Peyer's patch (tissue), 4 donors: ENCODE measurements at regions not wholly inside any gene's neighbourhood (a gene's known extent, or its start where the extent isn't known, plus 50 kb on each side); places are given as distances from the start of the nearest gene placed in this dataset.

Source experiments
- DNase-seq, 3 donors: peaks; one replicate each; pipeline ENCODE4 v3.0.0-alpha.2; 2017 to 2019
- H3K27ac ChIP-seq, 4 donors: fragments of 200-600 bp; sonication (generic); one replicate each; pipeline ENCODE4 v1.5.1; 2016 to 2019
- H3K27me3 ChIP-seq, 2 donors: fragments of 200-600 bp; sonication (generic); one replicate each; pipeline ENCODE4 v1.5.1; 2019
- H3K36me3 ChIP-seq, 3 donors: fragments of 200-600 bp; sonication (generic); one replicate each; pipeline ENCODE4 v1.5.1; 2016 to 2019
- H3K4me1 ChIP-seq, 4 donors: fragments of 200-600 bp; sonication (generic); one replicate each; pipeline ENCODE4 v1.5.1; 2016 to 2019
- H3K4me3 ChIP-seq, 4 donors: fragments of 200-600 bp; sonication (generic); 1 replicate in 3 of 4; 2 replicates in 1 of 4; pipeline ENCODE4 v1.5.1; 2016 to 2019; ENCODE audit warnings: mild to moderate bottlenecking in 1 of 4
- H3K9me3 ChIP-seq, 4 donors: fragments of 200-600 bp; sonication (generic); one replicate each; pipeline ENCODE4 v1.5.1; 2016 to 2019; ENCODE audit warnings: mild to moderate bottlenecking in 1 of 4
- POLR2A ChIP-seq, 2 donors: fragments of 450-650 bp; IDR thresholded peaks; one replicate each; pipeline ENCODE4 v1.5.1; 2017; ENCODE audit warnings: antibody characterized with exemption in 2 of 2, mild to moderate bottlenecking in 2 of 2, moderate library complexity in 2 of 2
- TF ChIP-seq, protein P1 (sequence below), 6 experiments: fragments of 450-650 bp in 4 of 6; fragments of 200-600 bp in 2 of 6; sonication (generic) in 1 of 6; IDR thresholded peaks; one replicate each; pipeline ENCODE4 v1.5.1; 2017 to 2019; ENCODE audit warnings: antibody characterized with exemption in 6 of 6, mild to moderate bottlenecking in 3 of 6, moderate library complexity in 1 of 6

DNA sequence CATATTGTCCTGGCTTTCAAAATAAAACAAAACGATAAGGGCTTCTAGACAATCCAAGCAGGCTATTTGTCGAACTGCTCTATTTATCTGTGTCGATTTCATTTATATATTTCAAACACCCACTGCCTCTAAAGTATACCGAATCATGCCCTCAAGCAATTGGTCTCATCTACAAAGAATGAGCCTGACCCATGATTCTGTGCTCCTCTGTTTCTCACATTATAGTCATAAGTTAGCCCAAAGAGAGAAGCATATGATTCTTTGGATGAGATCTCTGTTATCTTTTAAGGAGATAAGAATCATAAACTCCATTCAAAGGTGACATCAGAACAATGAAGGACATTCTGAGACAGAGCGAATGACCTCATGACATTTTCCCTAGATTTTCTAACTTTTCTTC is 191.1 kb downstream of the MAP2K6 start:
- Histone ChIP-seq H3K27ac (no peak overlapping the region), H3K4me1 (peaks cover 0 to 11% (median 0%) of the 10 kb centered on the region in 4 donors), H3K4me3 (no peak overlapping the region), H3K9me3 (no peaks in the 10 kb centered on the region), H3K36me3 (no peaks in the 10 kb centered on the region), H3K27me3 (no peaks in the 10 kb centered on the region)
- no peak for DNase-seq
- TF ChIP-seq, protein P1, sequence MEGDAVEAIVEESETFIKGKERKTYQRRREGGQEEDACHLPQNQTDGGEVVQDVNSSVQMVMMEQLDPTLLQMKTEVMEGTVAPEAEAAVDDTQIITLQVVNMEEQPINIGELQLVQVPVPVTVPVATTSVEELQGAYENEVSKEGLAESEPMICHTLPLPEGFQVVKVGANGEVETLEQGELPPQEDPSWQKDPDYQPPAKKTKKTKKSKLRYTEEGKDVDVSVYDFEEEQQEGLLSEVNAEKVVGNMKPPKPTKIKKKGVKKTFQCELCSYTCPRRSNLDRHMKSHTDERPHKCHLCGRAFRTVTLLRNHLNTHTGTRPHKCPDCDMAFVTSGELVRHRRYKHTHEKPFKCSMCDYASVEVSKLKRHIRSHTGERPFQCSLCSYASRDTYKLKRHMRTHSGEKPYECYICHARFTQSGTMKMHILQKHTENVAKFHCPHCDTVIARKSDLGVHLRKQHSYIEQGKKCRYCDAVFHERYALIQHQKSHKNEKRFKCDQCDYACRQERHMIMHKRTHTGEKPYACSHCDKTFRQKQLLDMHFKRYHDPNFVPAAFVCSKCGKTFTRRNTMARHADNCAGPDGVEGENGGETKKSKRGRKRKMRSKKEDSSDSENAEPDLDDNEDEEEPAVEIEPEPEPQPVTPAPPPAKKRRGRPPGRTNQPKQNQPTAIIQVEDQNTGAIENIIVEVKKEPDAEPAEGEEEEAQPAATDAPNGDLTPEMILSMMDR (IDR thresholded peaks at IDR 0.05), result no peak
- no peak for TF ChIP-seq POLR2A (IDR thresholded peaks at IDR 0.05)

DNA sequence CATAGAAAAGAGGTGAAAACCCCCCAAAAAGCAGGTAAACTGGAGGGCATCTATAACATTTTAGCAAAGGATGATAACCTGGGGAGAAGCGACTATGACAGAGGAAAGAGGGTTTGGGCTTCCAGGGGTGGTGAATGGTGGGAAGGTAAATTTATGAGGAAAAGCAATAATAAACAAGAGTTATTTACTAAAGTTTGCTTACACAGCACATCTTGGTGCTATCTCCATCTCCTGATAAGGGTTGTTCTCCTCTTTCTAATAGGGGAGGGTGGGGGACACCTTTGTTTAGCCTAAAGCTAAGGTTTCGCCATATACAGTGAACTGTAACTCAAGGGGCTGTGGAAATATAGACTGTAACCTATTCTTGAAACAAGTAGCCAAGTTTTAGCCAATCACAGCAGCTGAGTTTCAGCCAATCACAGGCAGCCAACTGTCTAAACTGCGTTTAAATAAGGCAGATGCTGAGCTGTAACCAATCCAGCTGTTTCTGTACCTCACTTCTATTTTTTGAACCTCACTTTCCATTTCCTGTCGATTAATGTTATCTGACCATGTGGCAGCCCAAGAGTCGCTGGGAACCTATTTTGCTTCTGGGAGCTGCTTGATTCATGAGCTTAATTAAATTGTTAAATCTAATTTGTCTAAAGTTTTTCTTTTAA is 191.8 kb downstream of the MAP2K6 start:
- Histone ChIP-seq H3K4me3 (no peak overlapping the region), H3K9me3 (no peaks in the 10 kb centered on the region), H3K4me1 (peaks cover 0 to 11% (median 0%) of the 10 kb centered on the region in 4 donors), H3K36me3 (no peaks in the 10 kb centered on the region), H3K27ac (no peak overlapping the region), H3K27me3 (no peaks in the 10 kb centered on the region)
- TF ChIP-seq, protein P1 (IDR thresholded peaks at IDR 0.05), result no peak
- TF ChIP-seq POLR2A (IDR thresholded peaks at IDR 0.05), result no peak
- no peak for DNase-seq

DNA sequence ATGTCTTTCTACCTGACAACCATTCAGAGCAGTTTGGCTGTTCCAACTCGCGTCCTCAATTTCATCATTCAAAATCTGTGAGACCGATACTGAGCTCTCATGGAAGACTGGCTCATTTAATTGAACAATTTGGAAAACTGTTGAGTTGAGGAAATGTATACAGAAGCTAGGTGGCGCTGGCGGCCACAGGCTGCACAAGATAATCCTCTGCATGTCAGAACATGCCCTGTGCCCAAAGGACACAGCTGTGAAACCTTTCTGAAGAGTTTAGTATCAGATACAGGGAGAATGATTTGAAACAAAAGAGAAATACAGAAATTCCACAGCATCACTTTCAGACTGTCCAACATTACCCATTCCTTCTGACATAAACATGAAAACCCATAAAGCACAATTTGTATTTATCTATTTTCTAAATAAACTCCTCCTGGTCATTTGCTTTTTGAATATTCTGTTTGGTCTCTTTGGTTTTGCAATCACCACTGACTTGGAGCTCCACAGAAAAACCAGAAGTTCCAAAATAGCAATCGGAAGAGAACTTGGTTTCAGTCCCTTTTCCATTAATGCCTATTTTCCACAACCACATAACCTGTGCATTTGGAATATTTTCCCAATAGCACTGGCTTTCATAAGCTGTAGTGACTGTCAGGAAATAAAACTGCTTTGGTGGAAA is 192.8 kb downstream of the MAP2K6 start:
- peak; percentile 31 to 83 (median 68) for DNase-seq
- H3K27ac ChIP-seq, result peak overlapping the region in 1 of 4 donors; percentile 15
- TF ChIP-seq, protein P1 (IDR thresholded peaks at IDR 0.05), result peak in 5 of 6 experiments; percentile 34 to 83 (median 78)
- no peak for TF ChIP-seq POLR2A (IDR thresholded peaks at IDR 0.05)

DNA sequence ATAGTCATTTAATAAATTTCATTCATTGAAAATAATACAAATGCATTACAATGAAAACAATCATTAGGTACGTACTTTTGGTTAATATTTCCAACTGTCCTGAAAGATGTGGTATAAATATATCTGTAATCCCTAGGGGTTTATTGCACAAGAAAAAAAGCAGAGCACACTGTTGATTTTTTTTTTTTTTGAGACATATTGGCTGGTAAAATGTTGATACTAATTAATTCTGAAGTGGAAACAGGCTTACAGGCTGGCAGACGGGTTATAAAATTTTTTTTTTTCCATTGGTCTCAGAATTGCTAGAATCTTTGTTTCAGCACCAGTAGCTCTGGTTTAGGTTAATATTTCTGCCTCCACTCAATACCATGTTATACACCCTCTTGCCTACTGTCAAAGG is 193.6 kb downstream of the MAP2K6 start:
- no peak for TF ChIP-seq POLR2A (IDR thresholded peaks at IDR 0.05)
- Histone ChIP-seq H3K4me1 (peaks cover 0 to 11% (median 0%) of the 10 kb centered on the region in 4 donors), H3K9me3 (no peaks in the 10 kb centered on the region), H3K4me3 (no peak overlapping the region), H3K27me3 (no peaks in the 10 kb centered on the region), H3K36me3 (no peaks in the 10 kb centered on the region), H3K27ac (no peak overlapping the region)
- DNase-seq, result no peak

More for the DNA sequence above, 192.8 kb downstream of the MAP2K6 start:
- no peaks in the 10 kb centered on the region for H3K9me3 ChIP-seq
- H3K36me3 ChIP-seq, result no peaks in the 10 kb centered on the region
- H3K4me1 ChIP-seq, result peaks cover 0 to 11% (median 0%) of the 10 kb centered on the region in 4 donors
- no peak overlapping the region for H3K4me3 ChIP-seq
- no peaks in the 10 kb centered on the region for H3K27me3 ChIP-seq

DNA sequence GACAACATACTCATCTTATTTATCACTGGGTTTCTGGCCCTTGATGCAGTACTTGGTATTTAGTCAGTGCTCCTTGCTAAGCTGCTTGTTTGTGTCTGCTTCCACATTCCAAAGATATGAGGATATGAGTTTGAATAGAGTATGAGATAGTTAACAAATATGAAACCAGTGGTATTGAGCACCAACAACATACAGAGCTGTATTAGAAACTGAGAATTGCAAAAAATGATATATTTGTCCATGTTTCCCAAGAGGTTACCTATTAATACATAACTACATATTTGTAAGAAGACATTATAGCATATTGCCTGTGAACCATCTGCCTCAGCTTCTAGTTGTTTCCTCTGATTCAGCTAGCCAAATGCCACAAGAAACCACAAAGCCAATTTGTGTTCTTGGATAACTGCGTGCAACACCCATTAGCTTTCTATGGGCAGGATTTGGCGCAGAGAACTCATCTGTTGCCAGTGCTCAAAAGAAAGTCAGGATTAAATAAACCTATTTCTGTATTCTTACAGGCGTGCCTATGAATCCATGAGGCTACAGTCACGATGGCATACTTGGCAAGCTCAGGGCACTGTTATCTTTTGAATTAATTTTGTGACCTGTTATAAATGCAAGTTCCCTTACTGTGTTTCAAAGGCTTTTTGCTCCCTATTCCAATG is 194.4 kb downstream of the MAP2K6 start:
- H3K4me1 ChIP-seq, result peaks cover 0 to 11% (median 0%) of the 10 kb centered on the region in 4 donors
- H3K27ac ChIP-seq, result peak overlapping the region in 1 of 4 donors; percentile 37
- H3K4me3 ChIP-seq, result no peak overlapping the region
- H3K27me3 ChIP-seq, result no peaks in the 10 kb centered on the region
- no peaks in the 10 kb centered on the region for H3K9me3 ChIP-seq
- TF ChIP-seq, protein P1 (IDR thresholded peaks at IDR 0.05), result no peak
- no peak for TF ChIP-seq POLR2A (IDR thresholded peaks at IDR 0.05)
- no peaks in the 10 kb centered on the region for H3K36me3 ChIP-seq
- no peak for DNase-seq
